ENCODE measurements at regions not wholly inside any gene's neighbourhood (a gene's known extent, or its start where the extent isn't known, plus 50 kb on each side); places are given as distances from the start of the nearest gene placed in this dataset.

DNA sequence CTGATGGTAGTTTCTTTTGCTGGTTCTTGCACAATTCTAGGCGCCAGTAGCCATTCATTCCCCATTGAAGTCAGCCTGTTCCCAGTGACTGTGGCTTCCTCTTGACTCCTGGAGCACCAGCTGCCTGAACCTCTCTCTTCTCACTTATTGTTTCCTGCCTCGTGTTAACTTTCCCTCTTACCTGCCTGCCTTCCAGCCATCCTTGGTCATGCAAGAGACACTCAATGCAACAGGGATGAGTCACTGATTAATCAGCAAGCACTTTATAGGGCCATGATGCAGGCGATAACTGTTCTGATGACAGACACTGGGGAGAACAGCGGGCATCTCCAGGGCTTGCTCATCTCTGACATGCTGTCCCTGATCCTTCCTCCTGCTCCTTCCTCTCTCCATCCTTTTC is 122.0 kb downstream of the PLCE1 start:
- intact Hi-C loops (cut with micrococcal nuclease; ENCODE audit: unreplicated experiment), result no loop called here
- ChIA-PET POLR2A (ENCODE audit: low non-redundant PET) (no interaction called here), CTCF (no interaction called here)
- H3K9me3 ChIP-seq (ENCODE audit: low read depth, low read length, poor library complexity, severe bottlenecking), result no peaks in the 10 kb centered on the region
- H3K27me3 ChIP-seq (replicated peaks; ENCODE audit: insufficient read depth, low read depth, low read length, poor library complexity), result no peaks in the 10 kb centered on the region
- H3K36me3 ChIP-seq (ENCODE audit: insufficient read depth, low read length, poor library complexity, severe bottlenecking), result no peaks in the 10 kb centered on the region
- BruUV-seq (replicated peaks), result no TSS peak
- TF ChIP-seq, protein P1, sequence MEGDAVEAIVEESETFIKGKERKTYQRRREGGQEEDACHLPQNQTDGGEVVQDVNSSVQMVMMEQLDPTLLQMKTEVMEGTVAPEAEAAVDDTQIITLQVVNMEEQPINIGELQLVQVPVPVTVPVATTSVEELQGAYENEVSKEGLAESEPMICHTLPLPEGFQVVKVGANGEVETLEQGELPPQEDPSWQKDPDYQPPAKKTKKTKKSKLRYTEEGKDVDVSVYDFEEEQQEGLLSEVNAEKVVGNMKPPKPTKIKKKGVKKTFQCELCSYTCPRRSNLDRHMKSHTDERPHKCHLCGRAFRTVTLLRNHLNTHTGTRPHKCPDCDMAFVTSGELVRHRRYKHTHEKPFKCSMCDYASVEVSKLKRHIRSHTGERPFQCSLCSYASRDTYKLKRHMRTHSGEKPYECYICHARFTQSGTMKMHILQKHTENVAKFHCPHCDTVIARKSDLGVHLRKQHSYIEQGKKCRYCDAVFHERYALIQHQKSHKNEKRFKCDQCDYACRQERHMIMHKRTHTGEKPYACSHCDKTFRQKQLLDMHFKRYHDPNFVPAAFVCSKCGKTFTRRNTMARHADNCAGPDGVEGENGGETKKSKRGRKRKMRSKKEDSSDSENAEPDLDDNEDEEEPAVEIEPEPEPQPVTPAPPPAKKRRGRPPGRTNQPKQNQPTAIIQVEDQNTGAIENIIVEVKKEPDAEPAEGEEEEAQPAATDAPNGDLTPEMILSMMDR (conservative IDR thresholded peaks at IDR 0.05; ENCODE audit: low read depth, low read length), result no peak
- no peak for TF ChIP-seq EZH2 (IDR thresholded peaks at IDR 0.05; ENCODE audit: borderline replicate concordance, low read depth, low read length, poor library complexity, severe bottlenecking)
- no peak for DNase-seq (ENCODE audit: low spot score)
- H3K4me3 ChIP-seq (ENCODE audit: low read depth, low read length, poor library complexity, severe bottlenecking), result no peak overlapping the region
- no peak overlapping the region for H3K27ac ChIP-seq (ENCODE audit: low read depth, low read length, poor library complexity, severe bottlenecking)
- no peaks in the 10 kb centered on the region for H3K4me1 ChIP-seq (ENCODE audit: insufficient read depth, low read length, poor library complexity, severe bottlenecking)

DNA sequence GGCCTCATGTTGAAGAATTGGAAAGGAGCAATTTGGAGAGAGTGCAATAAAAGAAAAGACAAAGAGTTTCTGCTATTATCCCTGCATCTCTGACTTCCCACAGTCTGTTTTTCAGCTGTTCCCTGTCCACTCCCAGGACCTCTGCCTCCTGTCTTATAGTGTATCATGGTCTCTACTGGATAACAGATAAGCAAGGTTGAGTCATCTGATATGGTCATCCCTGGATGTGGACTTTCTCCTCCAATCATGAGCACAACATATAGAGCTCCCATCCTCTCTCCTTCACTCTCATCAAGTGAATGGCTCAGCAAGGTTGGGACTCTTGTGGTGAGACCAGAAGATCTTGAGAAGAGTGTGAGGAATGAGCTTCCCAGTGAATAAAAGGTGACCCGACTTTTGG is 123.1 kb downstream of the PLCE1 start:
- ChIA-PET CTCF (no interaction called here), POLR2A (ENCODE audit: low non-redundant PET) (no interaction called here)
- no peak for DNase-seq (ENCODE audit: low spot score)
- Histone ChIP-seq H3K9me3 (ENCODE audit: low read depth, low read length, poor library complexity, severe bottlenecking) (no peaks in the 10 kb centered on the region), H3K27me3 (replicated peaks; ENCODE audit: insufficient read depth, low read depth, low read length, poor library complexity) (no peaks in the 10 kb centered on the region), H3K4me1 (ENCODE audit: insufficient read depth, low read length, poor library complexity, severe bottlenecking) (no peaks in the 10 kb centered on the region), H3K27ac (ENCODE audit: low read depth, low read length, poor library complexity, severe bottlenecking) (no peak overlapping the region), H3K36me3 (ENCODE audit: insufficient read depth, low read length, poor library complexity, severe bottlenecking) (no peaks in the 10 kb centered on the region), H3K4me3 (ENCODE audit: low read depth, low read length, poor library complexity, severe bottlenecking) (no peak overlapping the region)
- intact Hi-C loops (cut with micrococcal nuclease; ENCODE audit: unreplicated experiment), result no loop called here
- TF ChIP-seq, protein P1 (conservative IDR thresholded peaks at IDR 0.05; ENCODE audit: low read depth, low read length), result no peak
- TF ChIP-seq EZH2 (IDR thresholded peaks at IDR 0.05; ENCODE audit: borderline replicate concordance, low read depth, low read length, poor library complexity, severe bottlenecking), result no peak
- BruUV-seq (replicated peaks), result no TSS peak

DNA sequence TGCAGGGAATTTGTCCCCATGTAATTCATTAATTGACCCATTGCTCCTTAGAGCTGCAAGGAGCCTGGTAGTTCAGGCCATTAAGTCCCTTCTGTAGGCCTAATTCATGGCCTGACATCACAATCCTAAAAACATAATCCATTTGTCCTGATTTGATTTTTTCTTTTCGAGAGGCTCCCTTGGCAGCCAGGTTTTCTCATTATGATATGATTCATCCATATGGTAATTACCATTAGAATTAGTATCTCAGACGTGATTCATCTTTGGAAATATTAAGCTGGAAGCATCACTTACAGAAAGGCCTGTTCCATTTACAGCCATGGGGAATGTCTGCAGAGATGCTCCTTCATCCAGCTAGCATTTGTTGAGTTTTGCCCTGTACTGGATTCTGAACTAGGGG is 128.5 kb downstream of the PLCE1 start:
- no peaks in the 10 kb centered on the region for H3K4me1 ChIP-seq (ENCODE audit: insufficient read depth, low read length, poor library complexity, severe bottlenecking)
- BruUV-seq (replicated peaks), result no TSS peak
- intact Hi-C loops (cut with micrococcal nuclease; ENCODE audit: unreplicated experiment), result no loop called here
- H3K9me3 ChIP-seq (ENCODE audit: low read depth, low read length, poor library complexity, severe bottlenecking), result no peaks in the 10 kb centered on the region
- no peaks in the 10 kb centered on the region for H3K36me3 ChIP-seq (ENCODE audit: insufficient read depth, low read length, poor library complexity, severe bottlenecking)
- TF ChIP-seq, protein P1 (conservative IDR thresholded peaks at IDR 0.05; ENCODE audit: low read depth, low read length), result no peak
- no peak for TF ChIP-seq EZH2 (IDR thresholded peaks at IDR 0.05; ENCODE audit: borderline replicate concordance, low read depth, low read length, poor library complexity, severe bottlenecking)
- no peak for DNase-seq (ENCODE audit: low spot score)
- H3K27ac ChIP-seq (ENCODE audit: low read depth, low read length, poor library complexity, severe bottlenecking), result no peak overlapping the region
- CTCF ChIA-PET, result no interaction called here
- POLR2A ChIA-PET (ENCODE audit: low non-redundant PET), result no interaction called here
- no peaks in the 10 kb centered on the region for H3K27me3 ChIP-seq (replicated peaks; ENCODE audit: insufficient read depth, low read depth, low read length, poor library complexity)
- H3K4me3 ChIP-seq (ENCODE audit: low read depth, low read length, poor library complexity, severe bottlenecking), result no peak overlapping the region
